Hepatocyte (in vitro differentiated cells): ENCODE measurements at regions not wholly inside any gene's neighbourhood (a gene's known extent, or its start where the extent isn't known, plus 50 kb on each side); places are given as distances from the start of the nearest gene placed in this dataset.

Experiments
- DNase-seq: peaks from one replicate; pipeline ENCODE4 v3.0.0-alpha.2; 2016; ENCODE audit warnings: low spot score
- H2AFZ ChIP-seq: fragments of 200-600 bp; sonication (generic); 2 replicates; pipeline ENCODE4 v1.6.0; 2016; ENCODE audit warnings: antibody characterized with exemption, mild to moderate bottlenecking
- H3K27ac ChIP-seq: fragments of 200-600 bp; sonication (generic); 2 replicates; pipeline ENCODE4 v1.5.1; 2016; ENCODE audit warnings: mild to moderate bottlenecking
- H3K27me3 ChIP-seq: fragments of 200-600 bp; sonication (generic); 2 replicates; pipeline ENCODE4 v1.6.1; 2016
- H3K36me3 ChIP-seq: fragments of 200-600 bp; sonication (generic); replicated peaks from 2 replicates; pipeline ENCODE4 v1.5.1; 2016; ENCODE audit warnings: low read depth; ENCODE audit not compliant: insufficient read depth
- H3K4me1 ChIP-seq: fragments of 200-600 bp; sonication (generic); 2 replicates; pipeline ENCODE4 v1.5.1; 2016; ENCODE audit warnings: mild to moderate bottlenecking, moderate library complexity; ENCODE audit not compliant: insufficient read depth
- H3K4me2 ChIP-seq: fragments of 200-600 bp; sonication (generic); 2 replicates; pipeline ENCODE4 v1.6.0; 2016
- H3K4me3 ChIP-seq: fragments of 200-600 bp; sonication (generic); 2 replicates; pipeline ENCODE4 v1.5.1; 2016; ENCODE audit warnings: mild to moderate bottlenecking
- H3K79me2 ChIP-seq: fragments of 200-600 bp; sonication (generic); 2 replicates; pipeline ENCODE4 v1.6.0; 2017; ENCODE audit warnings: mild to moderate bottlenecking
- H3K9me2 ChIP-seq: fragments of 200-600 bp; sonication (generic); replicated peaks from 2 replicates; pipeline ENCODE4 v1.6.0; 2017; ENCODE audit warnings: mild to moderate bottlenecking; ENCODE audit not compliant: insufficient read depth
- H3K9me3 ChIP-seq: fragments of 200-600 bp; sonication (generic); 2 replicates; pipeline ENCODE4 v1.5.1; 2016; ENCODE audit warnings: low read depth, mild to moderate bottlenecking
- H4K20me1 ChIP-seq: fragments of 200-600 bp; sonication (generic); 2 replicates; pipeline ENCODE4 v1.6.0; 2016; ENCODE audit warnings: mild to moderate bottlenecking; ENCODE audit not compliant: insufficient read depth, poor library complexity, severe bottlenecking
- CTCF ChIP-seq: fragments of 200-600 bp; sonication (generic); IDR thresholded peaks from 2 replicates; pipeline ENCODE4 v1.5.1; 2016; ENCODE audit warnings: antibody characterized with exemption, mild to moderate bottlenecking; ENCODE audit not compliant: poor library complexity
- EZH2 ChIP-seq: fragments of 200-600 bp; sonication (generic); IDR thresholded peaks from 2 replicates; pipeline ENCODE4 v1.6.1; 2016; ENCODE audit warnings: antibody characterized with exemption, mild to moderate bottlenecking, borderline replicate concordance
- EZH2phosphoT487 ChIP-seq: fragments of 200-600 bp; sonication (generic); IDR thresholded peaks from one replicate; pipeline ENCODE4 v1.6.1; 2018; ENCODE audit warnings: antibody characterized with exemption, mild to moderate bottlenecking, low read depth, moderate library complexity; ENCODE audit not compliant: unreplicated experiment, severe bottlenecking
- WGBS: methylation state at CpG from one replicate; pipeline ENCODE4 v1.1.6; 2016; ENCODE audit warnings: low lambda C conversion rate; ENCODE audit errors: missing lambda C conversion rate; 5-methylcytosine and 5-hydroxymethylcytosine counted together

GRCh38 chr11:130674686-130675308 lies 226.4 kb downstream of the ADAMTS15 start:
- Histone ChIP-seq H3K36me3 (no peaks in the 10 kb centered on the region), H4K20me1 (no peaks in the 10 kb centered on the region), H3K27me3 (no peaks in the 10 kb centered on the region), H3K4me2 (no peak overlapping the region), H3K79me2 (no peaks in the 10 kb centered on the region), H3K9me2 (no peaks in the 10 kb centered on the region), H3K27ac (peak overlapping the region; percentile 61), H3K9me3 (peaks cover 11% of the 10 kb centered on the region), H3K4me1 (peaks cover 17% of the 10 kb centered on the region), H3K4me3 (no peak overlapping the region), H2AFZ (no peak overlapping the region)
- WGBS = 83% methylated on average over 5 of the region's 5 CpGs
- no peak for DNase-seq
- no peak for TF ChIP-seq EZH2
- TF ChIP-seq EZH2phosphoT487 = no peak
- no peak for TF ChIP-seq CTCF

- no peak overlapping the region for H2AFZ ChIP-seq
- DNase-seq = peak; percentile 36
- H3K27ac ChIP-seq = peak overlapping the region; percentile 61
- TF ChIP-seq EZH2 (no peak), CTCF (no peak), EZH2phosphoT487 (no peak)
- no peak overlapping the region for H3K4me3 ChIP-seq
- H3K9me3 ChIP-seq = peaks cover 14% of the 10 kb centered on the region
- no peak overlapping the region for H3K4me2 ChIP-seq
- 54% methylated on average over 10 of the region's 10 CpGs for WGBS
- H4K20me1 ChIP-seq = no peaks in the 10 kb centered on the region
- no peaks in the 10 kb centered on the region for H3K9me2 ChIP-seq
- no peaks in the 10 kb centered on the region for H3K79me2 ChIP-seq
- H3K4me1 ChIP-seq = peaks cover 17% of the 10 kb centered on the region
- H3K36me3 ChIP-seq = no peaks in the 10 kb centered on the region
- H3K27me3 ChIP-seq = no peaks in the 10 kb centered on the region
These were observed 227.0 kb downstream of the ADAMTS15 start for GRCh38 chr11:130675371-130675821.

GRCh38 chr11:130675917-130676316 lies 227.5 kb downstream of the ADAMTS15 start:
- Histone ChIP-seq H3K36me3 (no peaks in the 10 kb centered on the region), H3K4me1 (peaks cover 17% of the 10 kb centered on the region), H3K27me3 (no peaks in the 10 kb centered on the region), H3K79me2 (no peaks in the 10 kb centered on the region), H3K4me2 (no peak overlapping the region), H3K27ac (peak overlapping the region; percentile 61), H4K20me1 (no peaks in the 10 kb centered on the region), H3K4me3 (no peak overlapping the region), H3K9me3 (peaks cover 14% of the 10 kb centered on the region), H2AFZ (no peak overlapping the region), H3K9me2 (no peaks in the 10 kb centered on the region)
- TF ChIP-seq EZH2 (no peak), EZH2phosphoT487 (no peak), CTCF (no peak)
- DNase-seq = no peak
- 95% methylated on average over 1 of the region's 1 CpG for WGBS
